NCI-H2196 (cell line): ENCODE measurements at regions not wholly inside any gene's neighbourhood (a gene's known extent, or its start where the extent isn't known, plus 50 kb on each side); places are given as distances from the start of the nearest gene placed in this dataset.

Experiments used
- DNase-seq: peaks from one replicate; lab custom pipeline; 2025; ENCODE audit not compliant: unreplicated experiment; lab: John Stamatoyannopoulos, UW

GRCh38 chr13:73683746-73684145, 450.5 kb downstream of the KLF12 start:
- DNase-seq = no peak

DNA sequence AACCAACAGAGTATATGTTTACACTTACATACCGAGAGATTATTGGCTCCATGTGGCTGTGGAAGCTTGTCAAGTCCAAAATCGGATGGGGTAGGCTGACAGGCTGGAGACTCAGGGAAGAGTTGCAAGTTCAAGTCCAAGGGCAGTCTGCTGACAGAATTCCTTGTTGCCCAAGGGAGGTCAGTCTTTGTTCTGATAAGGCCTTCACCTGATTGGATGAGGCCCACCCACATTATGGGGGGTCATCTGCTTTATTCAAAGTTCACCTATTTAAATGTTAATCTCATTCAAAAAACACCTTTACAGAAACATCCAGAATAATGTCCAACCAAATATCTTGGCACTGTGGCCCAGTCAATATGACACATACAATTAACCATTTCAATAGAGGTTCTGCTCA, 452.4 kb downstream of the KLF12 start:
- no peak for DNase-seq

DNA sequence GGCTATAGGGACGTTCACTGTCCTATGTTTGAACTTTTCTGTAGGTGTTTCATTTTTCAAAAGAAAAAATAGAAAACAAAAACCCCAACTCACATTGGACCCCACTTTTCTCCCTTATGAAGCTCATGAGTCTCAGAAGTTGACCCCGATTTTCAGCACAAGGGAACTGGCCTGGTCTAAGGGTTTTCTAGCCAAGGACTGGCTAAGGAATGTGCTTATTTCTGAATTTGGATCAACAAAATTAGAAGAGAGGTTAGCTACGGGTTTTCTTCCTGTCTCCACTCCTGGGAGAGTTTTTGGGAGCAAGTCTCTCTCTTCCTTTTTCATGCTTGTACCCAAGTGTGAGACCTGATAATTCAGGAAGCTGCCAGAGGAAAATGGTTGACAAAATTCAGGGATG, 453.2 kb downstream of the KLF12 start:
- DNase-seq = no peak

DNA sequence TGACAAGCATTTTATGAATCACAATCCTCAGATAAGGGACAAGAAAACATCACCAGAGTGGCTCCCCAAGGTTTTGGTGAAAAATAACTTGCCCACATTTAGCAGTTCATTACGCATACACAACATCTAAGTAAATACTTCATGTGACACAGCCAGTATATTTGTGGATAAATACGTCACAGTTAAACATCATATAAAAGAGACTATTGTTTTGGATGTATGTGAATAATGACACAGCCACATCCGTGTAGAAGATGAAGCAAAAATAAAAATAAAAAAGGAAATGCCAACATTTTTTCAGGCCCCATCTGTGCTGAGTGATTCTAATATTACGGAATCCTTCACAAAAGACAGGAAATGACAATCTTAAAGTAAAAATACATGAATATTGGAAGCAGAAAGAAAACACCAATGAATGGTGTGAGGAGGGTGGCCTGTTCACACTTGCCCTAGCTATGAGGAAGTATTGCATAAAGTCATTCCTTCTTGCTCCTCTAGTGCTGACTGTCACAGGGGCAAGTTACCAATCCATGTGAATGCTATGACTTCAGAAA, 457.1 kb downstream of the KLF12 start:
- no peak for DNase-seq

- no peak for DNase-seq
These were observed 457.6 kb downstream of the KLF12 start for GRCh38 chr13:73676550-73677047.

GRCh38 chr13:73675821-73676220, 458.4 kb downstream of the KLF12 start:
- DNase-seq = no peak

DNA sequence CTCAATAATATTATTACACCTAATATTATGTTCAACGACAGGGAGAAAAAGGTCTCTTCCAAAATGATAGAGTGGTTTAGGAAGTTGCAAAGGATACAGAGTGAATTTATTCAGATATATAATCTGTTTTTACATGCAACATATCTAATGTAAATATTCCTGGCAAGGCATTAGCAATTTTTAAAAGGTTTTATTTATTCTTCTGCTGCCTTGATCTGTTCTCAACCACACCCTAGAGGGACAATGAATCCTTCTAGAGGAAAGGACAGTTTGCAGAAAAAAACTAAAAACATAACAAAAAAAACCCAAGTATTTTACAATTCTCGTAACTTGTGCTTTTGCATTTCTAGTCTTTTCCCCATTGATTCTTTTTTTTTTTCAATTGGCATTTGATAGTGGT, 459.6 kb downstream of the KLF12 start:
- DNase-seq = no peak

DNA sequence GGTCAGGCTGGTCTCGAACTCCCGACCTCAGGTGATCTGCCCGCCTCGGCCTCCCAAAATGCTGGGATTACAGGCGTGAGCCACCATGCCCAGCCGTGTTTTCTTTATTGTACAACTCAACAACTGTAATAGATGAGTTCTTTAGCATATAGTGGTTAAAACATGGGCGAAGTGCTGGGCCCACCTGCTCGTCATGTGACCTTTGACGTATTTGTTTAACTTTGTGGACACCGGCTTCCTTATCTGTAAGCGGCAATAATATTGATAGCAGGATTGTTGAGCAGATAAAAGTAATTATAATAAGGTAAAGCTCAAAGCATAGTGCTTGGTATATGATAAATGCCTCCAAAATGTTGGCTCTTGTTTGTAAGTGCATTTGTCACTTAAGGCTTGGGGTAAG, 460.3 kb downstream of the KLF12 start:
- no peak for DNase-seq

DNA sequence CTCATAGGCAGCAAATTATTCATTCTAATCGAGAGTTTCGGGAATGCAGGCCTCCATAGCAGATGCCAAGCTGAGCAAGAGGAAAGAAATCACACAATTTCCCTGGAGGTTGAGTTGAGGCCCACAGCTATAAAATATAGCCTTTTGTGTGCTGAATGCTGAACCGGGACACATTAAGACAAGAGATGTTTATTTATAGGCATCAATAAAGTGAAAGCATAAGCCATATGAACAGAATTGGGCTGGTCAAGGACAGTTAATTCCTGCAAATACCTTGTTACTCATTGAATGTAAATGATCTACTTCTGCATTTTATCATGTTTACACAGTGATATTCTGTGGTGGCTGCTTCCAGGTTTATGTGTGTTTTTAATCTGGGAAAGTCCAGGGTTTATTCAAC, 461.7 kb downstream of the KLF12 start:
- DNase-seq = no peak

- no peak for DNase-seq
These were observed 462.5 kb downstream of the KLF12 start for GRCh38 chr13:73671732-73672131.

GRCh38 chr13:73671011-73671410, 463.2 kb downstream of the KLF12 start:
- DNase-seq = no peak

DNA sequence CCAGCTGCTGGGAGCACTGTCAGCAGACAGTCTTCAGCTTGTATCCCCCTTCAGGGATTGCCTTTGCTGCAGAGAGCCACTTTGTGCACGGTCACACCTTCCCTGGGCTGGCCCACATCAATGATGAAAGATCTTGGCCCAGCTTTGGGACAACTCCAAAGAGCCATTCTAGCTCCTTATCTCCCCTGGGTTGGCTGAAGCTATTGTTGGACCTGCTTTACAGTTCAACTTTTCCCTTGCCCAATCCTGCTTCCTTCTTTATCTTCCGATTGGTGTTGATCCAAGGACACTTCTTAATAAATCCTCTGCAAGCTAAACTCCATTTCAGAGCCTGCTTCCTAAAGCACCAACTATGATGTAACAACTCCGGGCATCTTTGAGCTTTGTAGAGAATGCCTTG, 466.4 kb downstream of the KLF12 start:
- no peak for DNase-seq

DNA sequence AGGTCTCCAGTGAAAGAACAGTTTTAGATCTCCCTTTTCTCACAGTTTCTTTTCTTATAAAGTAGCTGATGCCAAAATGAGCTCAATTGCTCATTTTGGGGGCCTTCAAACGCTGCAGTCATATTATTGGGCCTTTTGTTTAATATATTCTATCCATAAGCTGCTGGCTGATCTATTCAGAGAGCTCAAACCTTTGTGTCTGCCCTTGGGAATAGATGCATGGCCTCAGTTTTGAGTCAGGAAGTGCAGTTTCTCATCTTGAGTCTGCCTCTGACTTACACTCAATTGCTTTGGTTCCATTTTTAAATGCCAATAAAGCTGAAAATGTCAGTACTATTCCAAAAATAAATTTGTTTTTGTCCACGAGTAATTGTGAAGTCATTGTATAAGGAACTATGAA, 468.9 kb downstream of the KLF12 start:
- no peak for DNase-seq

DNA sequence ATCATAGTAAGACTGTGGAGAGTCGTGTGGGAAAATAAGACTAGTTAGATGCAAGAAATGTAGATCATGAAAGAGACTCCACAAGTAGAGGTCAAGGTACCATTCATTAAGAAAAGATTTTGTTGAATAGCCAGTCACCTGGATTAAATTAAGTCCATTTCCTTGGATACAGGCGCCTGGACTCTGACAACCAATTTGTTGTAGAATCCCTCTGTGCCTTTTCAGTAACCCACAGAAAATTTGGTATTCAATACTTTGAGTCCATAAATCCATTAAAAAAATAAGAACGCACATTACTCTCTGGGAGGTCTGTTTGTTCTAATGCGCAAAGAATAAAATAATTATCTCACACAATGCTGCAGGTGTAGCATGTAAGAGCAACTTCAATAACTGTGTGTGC, 469.4 kb downstream of the KLF12 start:
- no peak for DNase-seq

- DNase-seq = no peak
These were observed 471.4 kb downstream of the KLF12 start for GRCh38 chr13:73662833-73663232.

DNA sequence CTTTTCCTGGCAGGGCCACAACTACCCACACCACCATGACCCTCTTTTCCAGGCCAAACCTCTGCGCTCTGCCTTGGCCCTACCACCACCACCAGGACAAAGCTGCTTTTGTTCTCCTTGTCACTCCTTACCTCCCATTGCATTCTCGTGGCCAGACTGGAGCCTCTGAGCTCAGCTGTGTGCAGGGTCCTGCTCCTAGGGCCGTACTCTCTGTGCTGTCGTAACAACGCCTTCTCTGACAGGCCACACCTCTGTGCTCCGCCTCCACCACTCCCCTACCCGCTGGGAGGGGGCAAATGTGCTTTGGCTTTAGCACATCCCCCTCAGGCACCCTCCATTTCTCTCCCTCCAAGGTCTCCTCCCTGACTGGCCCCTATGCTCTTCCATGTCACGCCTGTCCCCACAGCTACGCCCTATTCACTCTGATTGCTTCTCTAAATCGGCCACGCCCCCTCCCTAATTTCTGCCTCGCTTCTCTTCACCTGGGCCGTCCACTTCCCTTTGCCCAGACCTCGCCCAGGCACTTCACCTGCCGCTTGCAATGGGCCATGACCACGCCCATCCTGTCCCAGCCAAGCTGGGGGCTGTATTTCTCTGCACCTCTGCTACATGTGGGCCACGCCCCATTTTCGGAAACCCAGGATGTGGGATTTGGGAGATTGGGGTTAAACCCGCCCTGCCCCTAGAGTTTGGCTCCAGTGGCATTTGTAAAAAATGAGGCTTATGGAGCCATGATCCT, 472.3 kb downstream of the KLF12 start:
- DNase-seq = no peak

GRCh38 chr13:73661066-73661465, 473.1 kb downstream of the KLF12 start:
- no peak for DNase-seq

- DNase-seq = no peak
These were observed 475.6 kb downstream of the KLF12 start for GRCh38 chr13:73658639-73659038.

GRCh38 chr13:73657821-73658540, 476.2 kb downstream of the KLF12 start:
- no peak for DNase-seq

DNA sequence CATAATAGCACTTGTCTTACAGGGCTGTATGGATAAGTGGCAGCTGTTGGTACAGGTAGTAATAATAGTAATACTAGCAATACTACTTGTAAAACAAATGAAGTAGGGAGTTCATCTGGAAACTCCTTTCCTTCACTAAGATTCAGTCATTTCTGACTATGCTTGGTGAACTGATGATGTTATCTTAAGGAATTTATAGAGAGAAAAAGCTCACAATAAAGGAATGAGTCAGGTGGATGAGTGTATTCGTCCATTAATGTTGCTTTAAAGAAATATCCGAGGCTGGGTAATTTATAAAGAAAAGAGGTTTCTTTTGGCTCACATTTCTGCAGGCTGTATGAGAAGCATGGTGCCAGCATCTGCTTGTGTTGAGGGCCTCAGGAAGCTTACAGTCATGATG, 477.3 kb downstream of the KLF12 start:
- DNase-seq = no peak

- no peak for DNase-seq
These were observed 480.5 kb downstream of the KLF12 start for GRCh38 chr13:73653688-73654087.

DNA sequence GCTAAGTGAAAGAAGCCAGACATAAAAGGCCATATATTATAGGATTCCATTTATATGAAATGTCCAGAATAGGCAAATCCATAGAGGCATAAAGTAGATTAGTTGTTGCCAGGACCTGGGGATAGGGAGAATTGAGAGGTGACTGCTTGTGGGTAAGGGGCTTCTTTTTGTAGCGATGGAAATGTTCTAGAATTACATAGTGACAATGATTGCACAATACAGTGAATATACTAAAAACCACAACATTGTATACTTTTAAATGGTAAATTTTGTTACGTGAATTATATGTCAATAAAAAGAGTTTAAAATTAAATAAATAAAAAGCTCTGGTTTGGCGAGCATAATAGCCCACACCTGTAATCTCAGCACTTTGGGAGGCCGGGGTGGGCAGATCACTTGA, 486.8 kb downstream of the KLF12 start:
- DNase-seq = no peak
